Gastroesophageal sphincter (tissue), 4 donors: ENCODE measurements at regions not wholly inside any gene's neighbourhood (a gene's known extent, or its start where the extent isn't known, plus 50 kb on each side); places are given as distances from the start of the nearest gene placed in this dataset.

Experiments used
- ATAC-seq: fragments of 150-250 bp; one replicate; pipeline ENCODE4 v1.9.1; 2016; ENCODE audit warnings: mild to moderate bottlenecking, moderate library complexity
- H3K27ac ChIP-seq, 4 donors: fragments of 200-600 bp; sonication (generic) in 3 of 4; 1 replicate in 3 of 4; 2 replicates in 1 of 4; pipeline ENCODE4 v1.5.1; 2016 to 2019
- H3K27me3 ChIP-seq: fragments of 200-600 bp; sonication (generic); one replicate; pipeline ENCODE4 v1.5.1; 2019
- H3K36me3 ChIP-seq, 2 donors: fragments of 200-600 bp; sonication (generic); one replicate each; pipeline ENCODE4 v1.5.1; 2019; ENCODE audit warnings: control low read depth in 1 of 2
- H3K4me1 ChIP-seq, 3 donors: fragments of 200-600 bp; sonication (generic); 1 replicate in 2 of 3; 2 replicates in 1 of 3; pipeline ENCODE4 v1.5.1; 2016 to 2019; ENCODE audit warnings: control low read depth in 2 of 3
- H3K4me3 ChIP-seq, 2 donors: fragments of 200-600 bp; sonication (generic); one replicate each; pipeline ENCODE4 v1.5.1; 2019; ENCODE audit warnings: mild to moderate bottlenecking in 1 of 2, moderate library complexity in 1 of 2
- H3K9me3 ChIP-seq, 3 donors: fragments of 200-600 bp; sonication (generic); one replicate each; pipeline ENCODE4 v1.5.1; 2017 to 2019; ENCODE audit warnings: control low read depth in 2 of 3
- CTCF ChIP-seq, 4 experiments: fragments of 200-600 bp in 2 of 4; fragments of 450-650 bp in 2 of 4; sonication (generic) in 1 of 4; IDR thresholded peaks; one replicate each; pipeline ENCODE4 v1.5.1; 2017 to 2019; ENCODE audit warnings: antibody characterized with exemption in 4 of 4, mild to moderate bottlenecking in 2 of 4, moderate library complexity in 2 of 4
- EP300 ChIP-seq: sonication (generic); formaldehyde crosslinking; IDR thresholded peaks from one replicate; pipeline ENCODE4 v1.6.1; 2017; ENCODE audit warnings: antibody characterized with exemption, mild to moderate bottlenecking
- POLR2A ChIP-seq, 2 donors: fragments of 450-650 bp; IDR thresholded peaks; one replicate each; pipeline ENCODE4 v1.6.1; 2017; ENCODE audit warnings: antibody characterized with exemption in 2 of 2, mild to moderate bottlenecking in 2 of 2, moderate library complexity in 1 of 2
- POLR2AphosphoS5 ChIP-seq: sonication (generic); formaldehyde crosslinking; IDR thresholded peaks from one replicate; pipeline ENCODE4 v1.6.1; 2017; ENCODE audit warnings: antibody characterized with exemption
- WGBS, 2 donors: methylation state at CpG; one replicate each; pipeline ENCODE4 v1.1.5; 2018; ENCODE audit warnings: low coverage in 1 of 2; 5-methylcytosine and 5-hydroxymethylcytosine counted together

- Histone ChIP-seq H3K4me1 (no peaks in the 10 kb centered on the region), H3K4me3 (no peak overlapping the region), H3K9me3 (no peaks in the 10 kb centered on the region), H3K36me3 (no peaks in the 10 kb centered on the region), H3K27ac (no peak overlapping the region), H3K27me3 (no peaks in the 10 kb centered on the region)
- no peak for ATAC-seq
- 21 to 50% methylated on average over 1 of the region's 1 CpG for WGBS, 2 donors
- TF ChIP-seq POLR2A (IDR thresholded peaks at IDR 0.05) = no peak
- no peak for TF ChIP-seq POLR2AphosphoS5
- TF ChIP-seq CTCF (IDR thresholded peaks at IDR 0.05) = no peak
- no peak for TF ChIP-seq EP300
Observed at GRCh38 chr2:157152362-157152761, 105.1 kb upstream of the GALNT5 start.

GRCh38 chr2:157155992-157156391, 101.5 kb upstream of the GALNT5 start:
- Histone ChIP-seq H3K27me3 (no peaks in the 10 kb centered on the region), H3K4me3 (no peak overlapping the region), H3K36me3 (no peaks in the 10 kb centered on the region), H3K4me1 (no peaks in the 10 kb centered on the region), H3K27ac (no peak overlapping the region), H3K9me3 (no peaks in the 10 kb centered on the region)
- WGBS, 2 donors = 90 to 100% methylated on average over 1 of the region's 1 CpG
- no peak for TF ChIP-seq POLR2AphosphoS5
- no peak for TF ChIP-seq CTCF (IDR thresholded peaks at IDR 0.05)
- TF ChIP-seq POLR2A (IDR thresholded peaks at IDR 0.05) = no peak
- TF ChIP-seq EP300 = no peak
- ATAC-seq = no peak

- Histone ChIP-seq H3K9me3 (no peaks in the 10 kb centered on the region), H3K36me3 (no peaks in the 10 kb centered on the region), H3K27me3 (no peaks in the 10 kb centered on the region), H3K4me1 (no peaks in the 10 kb centered on the region), H3K4me3 (no peak overlapping the region), H3K27ac (no peak overlapping the region)
- ATAC-seq = no peak
- no peak for TF ChIP-seq POLR2AphosphoS5
- no peak for TF ChIP-seq EP300
- TF ChIP-seq POLR2A (IDR thresholded peaks at IDR 0.05) = no peak
- no peak for TF ChIP-seq CTCF (IDR thresholded peaks at IDR 0.05)
- 67 to 71% methylated on average over 1 of the region's 1 CpG for WGBS, 2 donors
Observed at GRCh38 chr2:157158111-157158510, 99.4 kb upstream of the GALNT5 start.

- Histone ChIP-seq H3K36me3 (no peaks in the 10 kb centered on the region), H3K9me3 (no peaks in the 10 kb centered on the region), H3K27me3 (no peaks in the 10 kb centered on the region), H3K4me3 (no peak overlapping the region), H3K27ac (no peak overlapping the region), H3K4me1 (no peaks in the 10 kb centered on the region)
- TF ChIP-seq POLR2AphosphoS5 = no peak
- no peak for TF ChIP-seq EP300
- TF ChIP-seq POLR2A (IDR thresholded peaks at IDR 0.05) = no peak
- no peak for TF ChIP-seq CTCF (IDR thresholded peaks at IDR 0.05)
- ATAC-seq = no peak
- WGBS, 2 donors = 80 to 85% methylated on average over 5 of the region's 5 CpGs
Observed at GRCh38 chr2:157159221-157159934, 98.1 kb upstream of the GALNT5 start.

- 29 to 44% methylated on average over 3 of the region's 3 CpGs for WGBS, 2 donors
- Histone ChIP-seq H3K27me3 (no peaks in the 10 kb centered on the region), H3K4me1 (no peaks in the 10 kb centered on the region)
Observed at GRCh38 chr2:157160111-157160510, 97.4 kb upstream of the GALNT5 start.

More at GRCh38 chr2:157160111-157160510, 97.4 kb upstream of the GALNT5 start:
- Histone ChIP-seq H3K36me3 (no peaks in the 10 kb centered on the region), H3K4me3 (no peak overlapping the region), H3K27ac (no peak overlapping the region), H3K9me3 (no peaks in the 10 kb centered on the region)
- TF ChIP-seq EP300 (no peak), POLR2AphosphoS5 (no peak), CTCF (IDR thresholded peaks at IDR 0.05) (no peak), POLR2A (IDR thresholded peaks at IDR 0.05) (no peak)
- no peak for ATAC-seq
